NOMO-1 treated with dmso at 0.1 percent for 144 hours (cell line): ENCODE measurements at regions not wholly inside any gene's neighbourhood (a gene's known extent, or its start where the extent isn't known, plus 50 kb on each side); places are given as distances from the start of the nearest gene placed in this dataset.
"Not testable (repeated sequence)": the region's sequence is repeated elsewhere in the genome, so short reads cannot be mapped to it uniquely, and the experiment has no call there.

Source experiments
- DNase-seq: peaks from one replicate; lab custom pipeline; 2025; ENCODE audit not compliant: unreplicated experiment; lab: John Stamatoyannopoulos, UW

DNA sequence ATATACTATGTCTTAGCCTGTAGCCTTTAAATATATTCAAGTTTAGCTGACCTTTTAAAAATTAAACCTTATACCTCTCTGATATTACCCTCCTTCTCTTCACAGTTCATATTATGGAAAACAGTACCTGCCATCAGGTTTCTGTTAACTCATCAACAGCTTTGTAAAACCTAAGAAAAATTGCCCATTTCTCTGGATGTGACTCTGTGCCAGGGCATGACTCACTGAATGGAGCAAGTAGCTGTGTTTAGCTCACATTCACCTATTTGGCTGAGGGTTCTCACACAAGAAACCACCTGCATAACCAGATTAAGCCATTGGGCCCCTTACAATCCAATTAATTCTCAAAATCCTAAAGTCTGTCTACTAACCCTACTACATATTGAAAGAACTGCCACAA, 678.8 kb upstream of the MARCKS start:
- no peak for DNase-seq

DNA sequence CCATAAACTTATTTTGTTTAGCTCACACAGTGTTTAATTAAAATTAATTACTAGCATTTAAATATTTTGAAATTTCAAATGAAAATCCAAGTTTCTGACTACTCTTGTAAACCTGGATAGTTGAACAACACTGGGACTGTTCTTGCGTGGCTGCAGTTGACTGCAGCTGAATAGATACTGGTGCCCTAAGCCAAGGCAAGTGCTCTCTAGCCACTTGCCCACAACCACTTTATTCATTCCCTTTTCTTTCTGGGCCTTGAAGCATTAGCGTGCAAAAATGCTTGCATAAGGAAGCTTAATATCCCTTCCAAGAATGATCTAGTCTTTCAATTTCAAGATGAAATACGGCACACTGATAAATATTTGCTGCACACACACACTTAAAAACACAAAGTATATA, 676.0 kb upstream of the MARCKS start:
- no peak for DNase-seq

DNA sequence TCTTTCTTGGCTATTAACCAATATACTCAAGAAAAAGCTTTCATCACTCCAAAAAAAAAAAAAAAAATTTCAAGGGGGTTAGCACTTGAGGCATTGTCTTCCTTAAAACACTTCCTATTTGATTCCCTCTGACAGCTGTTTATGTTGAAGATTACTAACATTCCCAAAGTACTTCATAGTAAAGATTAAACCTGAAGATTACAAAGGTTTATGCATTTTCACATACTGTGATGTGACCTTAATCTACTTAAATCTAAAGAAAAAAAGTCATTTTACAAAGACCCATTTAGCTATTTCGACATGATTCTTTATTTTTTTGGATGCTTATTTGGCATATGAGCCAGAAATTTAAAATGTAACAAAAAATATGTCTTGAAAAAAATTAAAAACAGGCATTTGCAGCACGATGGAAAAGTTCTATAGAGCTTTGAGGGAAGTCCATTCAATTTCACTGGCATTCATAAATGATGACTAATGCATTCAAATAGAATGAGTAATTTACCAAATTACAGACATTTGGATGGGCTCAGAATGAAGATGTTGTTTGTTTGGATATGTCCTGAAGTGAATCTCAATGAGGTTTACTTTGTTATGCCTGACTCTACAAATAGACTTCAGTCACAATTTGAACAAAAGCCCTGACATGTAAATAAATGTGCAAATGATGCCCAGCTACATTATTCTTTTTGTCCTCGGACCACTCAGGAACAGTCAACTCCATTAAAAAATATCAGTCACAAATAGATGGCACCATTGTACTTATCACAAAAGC, 674.6 kb upstream of the MARCKS start:
- DNase-seq, result no peak

GRCh38 chr6:113184291-113184690, 672.9 kb upstream of the MARCKS start:
- DNase-seq, result no peak

DNA sequence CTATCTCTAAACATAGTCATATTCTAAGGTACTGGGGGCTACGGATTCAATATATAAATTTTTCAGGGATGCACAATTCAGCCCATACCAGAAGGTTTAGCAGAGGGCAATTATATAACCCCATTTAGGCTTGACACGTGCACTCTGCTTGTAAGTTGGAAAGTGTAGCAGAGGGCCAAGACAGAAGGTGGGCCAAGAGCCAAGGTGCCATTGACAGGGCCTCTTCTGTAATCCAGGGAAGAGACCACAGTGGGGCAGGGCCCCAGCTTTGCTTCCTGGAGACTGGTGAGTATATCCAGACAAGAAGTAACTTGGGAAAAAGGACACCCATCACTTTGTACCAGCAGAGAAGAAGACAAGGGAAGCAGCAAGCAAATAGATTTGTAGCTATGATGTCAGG, 672.4 kb upstream of the MARCKS start:
- no peak for DNase-seq

- no peak for DNase-seq
These were observed 671.8 kb upstream of the MARCKS start for GRCh38 chr6:113185299-113185698.

GRCh38 chr6:113187661-113188060, 669.5 kb upstream of the MARCKS start:
- DNase-seq, result no peak

GRCh38 chr6:113188962-113189361, 668.2 kb upstream of the MARCKS start:
- no peak for DNase-seq

- DNase-seq, result no peak
These were observed 667.0 kb upstream of the MARCKS start for GRCh38 chr6:113190170-113190569.

- DNase-seq, result no peak
These were observed 663.1 kb upstream of the MARCKS start for GRCh38 chr6:113194090-113194489.

- DNase-seq, result no peak
These were observed 654.1 kb upstream of the MARCKS start for GRCh38 chr6:113202852-113203714.

DNA sequence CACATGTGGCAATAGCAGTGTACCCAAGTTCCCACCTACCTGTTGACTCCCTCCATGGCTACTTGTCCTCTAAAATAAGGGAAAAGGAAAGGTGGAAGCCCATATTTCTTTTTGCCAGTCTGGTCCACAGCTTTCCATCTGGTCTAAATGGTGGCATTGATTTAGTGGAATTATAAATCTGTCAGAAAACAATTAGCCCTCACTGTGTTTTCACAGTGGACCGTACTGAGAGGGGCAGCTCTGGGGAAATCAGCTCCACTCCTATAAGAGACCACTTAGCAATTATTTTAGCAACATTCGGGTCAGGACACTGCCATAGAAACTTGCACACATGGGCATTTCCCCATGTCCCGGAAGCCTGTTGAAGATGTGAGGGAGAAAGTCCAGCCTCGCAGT, 653.4 kb upstream of the MARCKS start:
- DNase-seq, result no peak

DNA sequence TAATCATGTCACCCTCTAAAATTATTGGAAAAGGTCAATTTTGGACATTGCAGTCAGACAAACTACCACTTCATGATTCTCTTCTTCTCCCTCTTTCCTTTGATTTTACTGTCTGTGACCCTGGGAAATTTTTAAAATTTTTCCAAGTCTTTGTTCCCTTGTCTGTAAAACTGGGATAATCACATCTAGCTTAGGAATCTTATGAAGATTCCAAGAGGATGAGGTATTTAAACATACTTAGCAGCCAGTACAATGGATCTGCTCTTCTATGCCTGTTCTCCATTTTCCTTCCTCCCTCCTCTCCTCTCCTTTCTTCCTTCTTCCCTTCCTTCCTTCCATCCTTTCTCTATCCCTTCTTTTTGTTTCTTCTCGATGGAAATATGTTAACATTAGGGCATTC, 651.6 kb upstream of the MARCKS start:
- no peak for DNase-seq

- no peak for DNase-seq
These were observed 648.4 kb upstream of the MARCKS start for GRCh38 chr6:113208726-113209125.

- no peak for DNase-seq
These were observed 647.8 kb upstream of the MARCKS start for GRCh38 chr6:113209315-113209714.

DNA sequence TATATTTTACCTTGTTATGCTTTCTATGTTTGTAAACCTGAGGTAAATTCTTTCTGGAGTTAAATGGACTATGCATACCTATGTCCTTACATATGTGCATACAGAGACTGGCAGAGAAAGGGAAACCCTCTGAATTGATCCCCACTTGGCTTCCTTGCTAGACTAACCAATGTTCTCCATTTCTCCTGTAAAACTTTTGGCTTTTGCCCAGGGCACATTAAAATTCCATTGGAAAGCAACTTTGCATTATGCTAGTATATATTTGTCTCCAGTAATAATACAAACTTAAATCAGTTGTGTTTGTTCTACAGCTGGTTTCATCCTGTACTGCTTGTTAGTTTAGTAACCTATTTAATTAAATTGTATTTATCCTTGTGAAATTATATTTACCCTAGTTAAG, 646.0 kb upstream of the MARCKS start:
- DNase-seq, result no peak

- DNase-seq, result no peak
These were observed 637.4 kb upstream of the MARCKS start for GRCh38 chr6:113219783-113220182.

- DNase-seq, result no peak
These were observed 636.3 kb upstream of the MARCKS start for GRCh38 chr6:113220832-113221231.

DNA sequence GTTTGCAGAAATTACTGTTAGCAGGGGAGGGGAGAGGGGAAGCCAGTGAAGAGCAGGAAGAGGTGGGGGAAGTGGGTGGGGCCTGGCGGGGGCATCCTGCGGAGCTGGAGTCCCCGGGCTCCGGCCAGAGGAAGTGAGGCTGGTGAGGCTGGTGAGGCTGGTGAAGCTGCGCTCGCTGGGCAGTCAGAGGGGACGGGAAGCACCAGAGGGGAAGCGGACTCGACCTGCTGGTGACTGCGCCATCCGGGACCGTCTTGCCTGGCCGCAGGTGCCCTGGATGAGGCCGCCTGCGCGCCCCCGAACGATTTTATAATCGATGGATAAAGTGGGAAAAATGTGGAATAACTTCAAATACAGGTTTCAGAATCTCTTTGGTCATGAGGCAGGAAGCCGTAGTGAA, 635.3 kb upstream of the MARCKS start:
- DNase-seq, result no peak

DNA sequence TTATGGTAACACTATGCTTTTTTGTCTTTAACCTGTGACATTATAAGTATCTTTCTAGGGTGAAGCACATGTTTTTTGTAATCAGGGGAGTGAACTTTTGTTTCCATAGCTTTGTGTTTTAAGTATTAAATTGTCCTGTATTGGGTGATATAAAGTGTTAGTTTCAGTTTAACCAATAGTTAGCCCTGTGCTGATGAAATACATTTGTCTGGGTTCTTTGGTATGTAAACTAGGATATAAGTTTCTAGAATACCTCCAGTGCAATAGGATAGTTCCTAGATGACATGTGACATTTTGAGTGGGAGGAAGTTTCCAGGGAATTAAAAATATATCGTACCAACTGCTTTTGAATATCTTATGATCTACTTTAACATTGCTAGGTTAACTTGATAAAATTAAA, 611.0 kb upstream of the MARCKS start:
- no peak for DNase-seq

- DNase-seq, result no peak
These were observed 608.6 kb upstream of the MARCKS start for GRCh38 chr6:113248532-113248931.

GRCh38 chr6:113254194-113254593, 603.0 kb upstream of the MARCKS start:
- not testable (repeated sequence) for DNase-seq
